ENCODE measurements at regions not wholly inside any gene's neighbourhood (a gene's known extent, or its start where the extent isn't known, plus 50 kb on each side); places are given as distances from the start of the nearest gene placed in this dataset.

DNA sequence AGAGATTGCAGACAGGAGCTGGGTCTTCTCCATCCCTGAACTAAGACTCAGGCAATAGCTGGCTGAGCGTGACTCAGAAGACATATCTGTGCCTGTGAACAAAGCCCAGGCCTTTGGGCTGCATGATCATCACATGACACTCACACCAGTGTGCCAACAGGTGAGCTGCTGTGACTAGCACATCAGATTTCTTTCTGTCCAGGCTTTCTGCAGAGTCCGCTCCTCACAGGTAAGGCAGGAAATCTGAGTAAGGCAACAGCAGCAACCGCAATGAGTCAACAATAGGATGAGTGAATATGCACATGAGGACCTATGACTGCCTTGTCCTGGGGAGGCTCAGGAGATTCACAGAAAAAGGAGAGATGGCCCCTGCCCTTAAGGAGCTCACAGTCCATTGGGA is 293.6 kb downstream of the ACTL7B start:
- DNase-seq (ENCODE audit: low read depth in 1 of 2, low spot score in 1 of 2) = no peak

DNA sequence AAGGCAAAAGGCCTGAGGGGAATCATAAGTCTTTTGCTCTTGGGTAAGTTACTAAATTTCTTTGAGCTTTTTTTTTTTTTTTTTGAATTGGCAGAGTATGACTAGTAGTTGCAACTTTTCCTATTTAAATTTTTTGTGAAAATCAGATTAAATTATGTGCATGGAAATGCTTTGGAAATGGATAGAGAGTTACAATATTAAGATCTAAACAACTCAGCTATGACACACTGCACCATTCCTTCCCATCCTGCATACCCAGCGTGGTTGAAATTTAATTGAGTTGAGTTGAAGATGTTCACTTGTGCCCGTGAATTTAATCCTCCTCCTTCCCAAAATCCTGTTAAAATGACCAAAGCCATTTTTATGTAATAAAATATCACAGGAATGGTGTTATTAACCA is 296.4 kb downstream of the ACTL7B start:
- no peak for DNase-seq (ENCODE audit: low read depth in 1 of 2, low spot score in 1 of 2)

- DNase-seq (ENCODE audit: low read depth in 1 of 2, low spot score in 1 of 2) = no peak
These were observed 301.0 kb downstream of the ACTL7B start for GRCh38 chr9:108554831-108555230.

GRCh38 chr9:108553111-108553635 is 302.6 kb downstream of the ACTL7B start:
- DNase-seq (ENCODE audit: low read depth in 1 of 2, low spot score in 1 of 2) = no peak

DNA sequence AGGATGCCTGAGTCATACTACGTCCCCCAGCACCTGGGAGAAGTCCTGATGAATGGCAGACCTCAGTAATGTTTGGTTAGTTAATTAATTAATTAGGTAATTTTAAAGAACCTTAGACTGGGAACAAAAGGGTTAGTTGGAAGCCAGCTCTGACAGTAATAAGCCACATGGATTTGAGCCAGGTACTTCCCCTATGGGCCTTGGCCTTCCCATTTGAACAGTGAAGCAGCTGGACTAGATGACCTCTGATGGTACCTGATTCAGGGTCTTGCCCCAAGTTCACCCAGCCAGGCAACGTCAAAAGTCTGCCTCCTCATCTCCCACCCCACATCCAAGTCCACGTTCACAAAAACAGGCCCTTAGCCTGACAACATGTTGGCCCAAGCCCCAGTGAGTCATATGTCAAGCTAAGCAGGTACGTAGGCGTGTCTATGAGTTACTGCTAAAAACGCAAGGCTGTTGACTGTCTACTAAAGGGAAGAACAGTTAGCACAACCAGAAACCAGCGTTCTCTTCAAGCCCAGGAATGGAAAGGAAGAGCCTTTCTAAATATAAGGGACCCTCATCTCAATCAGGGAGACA is 303.2 kb downstream of the ACTL7B start:
- DNase-seq (ENCODE audit: low read depth in 1 of 2, low spot score in 1 of 2) = no peak

GRCh38 chr9:108551030-108551841 is 304.6 kb downstream of the ACTL7B start:
- no peak for DNase-seq (ENCODE audit: low read depth in 1 of 2, low spot score in 1 of 2)

DNA sequence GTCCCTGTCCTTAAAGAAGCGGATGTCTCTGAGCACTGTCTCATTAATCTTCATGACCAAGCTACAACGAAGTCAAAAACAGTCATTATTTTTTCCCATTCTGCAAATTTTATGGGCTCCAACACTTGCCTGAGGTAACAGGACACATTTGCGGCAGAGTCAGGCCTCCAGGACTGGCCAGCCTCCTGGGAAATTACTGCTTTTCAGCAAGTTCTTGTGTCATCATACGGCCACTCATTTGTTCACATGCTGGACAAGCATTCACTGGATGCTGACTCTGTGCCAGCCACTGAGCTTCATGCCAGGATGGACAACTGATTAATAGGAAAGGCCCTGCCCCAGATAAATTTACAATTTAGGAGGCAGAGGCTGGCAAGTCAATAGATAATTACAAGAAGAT is 305.7 kb downstream of the ACTL7B start:
- no peak for DNase-seq (ENCODE audit: low read depth in 1 of 2, low spot score in 1 of 2)

- no peak for DNase-seq (ENCODE audit: low read depth in 1 of 2, low spot score in 1 of 2)
These were observed 306.6 kb downstream of the ACTL7B start for GRCh38 chr9:108549184-108549583.

- no peak for DNase-seq (ENCODE audit: low read depth in 1 of 2, low spot score in 1 of 2)
These were observed 308.2 kb downstream of the ACTL7B start for GRCh38 chr9:108547411-108548135.

DNA sequence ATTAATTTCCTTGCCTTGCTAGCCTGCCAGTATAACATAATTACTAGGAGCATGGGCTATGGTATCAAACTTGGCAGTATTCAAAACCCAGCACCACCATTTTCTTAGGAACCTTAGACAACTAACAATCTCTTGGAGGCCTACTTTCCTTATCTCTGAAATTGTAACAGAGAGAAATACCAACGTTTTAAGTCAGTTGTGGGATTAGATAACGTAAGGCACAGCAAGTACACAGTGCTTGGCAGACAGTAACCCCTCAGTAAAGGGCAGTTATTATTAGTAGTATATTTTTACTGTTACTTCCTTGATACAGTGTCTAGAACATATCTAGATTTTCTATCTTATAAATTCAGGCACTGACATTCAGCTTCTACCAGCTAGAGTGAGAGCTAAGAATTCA is 309.6 kb downstream of the ACTL7B start:
- no peak for DNase-seq (ENCODE audit: low read depth in 1 of 2, low spot score in 1 of 2)

DNA sequence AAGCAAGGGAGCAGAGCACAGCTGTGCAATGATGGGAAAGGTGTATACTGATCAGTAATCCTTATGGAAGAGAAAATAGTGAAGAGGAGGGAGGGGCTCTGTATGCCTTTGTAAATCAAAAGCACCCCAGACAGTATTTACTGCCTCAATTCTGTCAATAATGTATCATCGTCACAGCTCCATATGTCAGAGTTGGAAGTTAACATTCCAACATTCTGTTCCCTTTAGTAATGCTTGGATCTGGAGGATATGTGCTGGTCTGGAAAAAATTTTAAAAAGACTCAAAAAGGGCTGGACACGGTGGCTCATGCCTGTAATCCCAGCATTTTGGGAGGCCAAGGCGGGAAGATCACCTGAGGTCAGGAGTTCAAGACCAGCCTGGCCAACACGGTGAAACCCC is 310.4 kb downstream of the ACTL7B start:
- DNase-seq (ENCODE audit: low read depth in 1 of 2, low spot score in 1 of 2) = no peak

GRCh38 chr9:108544866-108545265 is 310.9 kb downstream of the ACTL7B start:
- DNase-seq (ENCODE audit: low read depth in 1 of 2, low spot score in 1 of 2) = no peak

DNA sequence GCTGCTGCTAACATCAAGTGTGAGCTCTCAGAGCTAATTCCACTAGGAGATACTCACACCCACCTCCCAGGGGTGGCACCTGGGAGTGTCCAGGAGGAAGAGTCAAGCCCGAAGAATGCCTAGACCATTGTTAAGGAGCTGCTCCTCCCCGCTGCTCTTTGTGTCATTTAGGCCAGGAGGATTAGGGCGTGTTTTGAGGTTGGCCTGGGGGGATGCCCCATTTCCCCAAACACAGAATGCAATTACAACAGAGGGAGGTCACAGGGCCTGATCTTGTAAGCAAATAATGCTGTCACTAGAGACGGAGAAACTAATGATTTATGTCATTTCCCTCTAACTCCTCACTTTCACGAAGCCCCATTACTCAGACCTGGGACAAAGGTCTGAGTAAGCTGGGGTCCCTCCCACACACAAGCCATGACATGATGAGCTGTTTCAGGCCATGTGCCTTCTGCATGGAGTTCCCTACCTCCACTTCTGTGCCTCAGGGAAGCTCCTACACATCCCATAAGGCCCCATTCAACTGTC is 312.5 kb downstream of the ACTL7B start:
- no peak for DNase-seq (ENCODE audit: low read depth in 1 of 2, low spot score in 1 of 2)

DNA sequence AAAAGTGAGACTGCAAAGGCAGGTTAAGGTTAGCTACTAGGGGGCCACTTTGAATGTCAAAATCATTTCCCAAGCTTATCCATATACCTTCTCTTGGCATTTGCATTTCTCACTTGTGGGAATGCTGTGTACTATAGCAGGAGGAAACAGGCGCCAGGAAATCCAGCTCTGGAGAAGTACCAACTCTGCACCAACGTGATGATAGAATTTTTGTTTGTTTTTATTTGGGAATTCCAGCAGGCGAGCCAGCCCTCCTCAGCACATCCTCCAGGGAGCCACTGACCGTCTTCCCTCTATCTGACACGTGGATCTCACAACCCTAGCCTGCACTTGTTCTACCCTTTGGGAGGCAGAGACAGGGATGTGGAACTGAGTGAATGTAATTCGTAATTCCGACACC is 318.0 kb downstream of the ACTL7B start:
- DNase-seq (ENCODE audit: low read depth in 1 of 2, low spot score in 1 of 2) = no peak

- DNase-seq (ENCODE audit: low read depth in 1 of 2, low spot score in 1 of 2) = no peak
These were observed 318.8 kb downstream of the ACTL7B start for GRCh38 chr9:108536836-108537601.

DNA sequence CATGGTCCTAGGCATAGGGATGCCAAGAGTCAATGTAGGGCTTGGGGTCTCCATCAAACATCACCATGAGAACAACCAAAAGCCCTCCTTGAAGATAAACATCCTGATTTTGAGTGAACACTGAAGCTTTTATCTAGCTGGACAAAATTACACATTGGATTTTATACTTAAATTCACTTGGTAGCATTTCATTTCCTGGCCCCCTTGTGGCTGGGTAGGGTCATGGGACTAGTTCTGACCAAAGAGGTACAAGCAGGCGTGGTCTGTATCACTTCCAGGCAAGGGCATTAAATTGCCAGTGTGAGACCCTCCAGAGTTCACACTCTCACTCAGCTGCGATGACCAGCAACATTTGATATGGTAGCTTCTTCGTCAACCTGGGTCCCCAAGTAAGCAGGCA is 320.3 kb downstream of the ACTL7B start:
- no peak for DNase-seq (ENCODE audit: low read depth in 1 of 2, low spot score in 1 of 2)

- DNase-seq (ENCODE audit: low read depth in 1 of 2, low spot score in 1 of 2) = no peak
These were observed 321.0 kb downstream of the ACTL7B start for GRCh38 chr9:108534741-108535140.

DNA sequence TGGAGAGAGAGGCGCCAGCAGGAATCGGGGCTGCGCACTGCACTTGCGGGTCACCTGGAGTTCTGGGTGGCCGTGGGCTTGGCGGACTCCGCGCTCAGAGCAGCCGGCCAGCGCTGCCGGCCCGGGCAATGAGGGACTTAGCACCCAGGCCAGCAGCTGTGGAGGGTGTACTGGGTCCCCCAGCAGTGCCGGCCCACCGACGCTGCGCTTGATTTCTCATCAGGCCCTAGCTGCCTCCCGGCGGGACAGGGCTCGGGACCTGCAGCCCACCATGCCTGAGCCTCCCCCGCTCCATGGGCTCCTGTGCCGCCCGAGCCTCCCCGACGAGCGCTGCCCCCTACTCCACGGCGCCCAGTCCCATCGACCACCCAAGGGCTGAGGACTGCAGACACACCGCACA is 325.6 kb downstream of the ACTL7B start:
- no peak for DNase-seq (ENCODE audit: low read depth in 1 of 2, low spot score in 1 of 2)

DNA sequence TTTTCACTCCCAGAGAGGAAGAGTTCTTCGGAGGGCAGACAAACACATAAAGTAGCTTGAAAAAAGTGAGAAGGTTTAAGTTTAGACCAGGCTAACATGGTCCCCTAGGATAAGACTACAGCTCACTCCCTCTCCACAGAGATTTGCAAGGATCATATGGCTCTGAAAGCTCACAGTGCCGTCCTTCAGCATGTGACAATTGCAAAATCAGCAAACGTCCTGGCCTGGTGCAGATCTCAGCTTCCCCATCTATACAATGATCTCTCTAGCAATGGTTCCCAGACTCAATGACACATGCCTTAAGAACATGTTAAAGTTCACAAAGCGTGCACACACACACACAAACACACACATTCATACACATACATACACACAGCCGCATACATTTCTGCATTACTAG is 327.6 kb downstream of the ACTL7B start:
- no peak for DNase-seq (ENCODE audit: low read depth in 1 of 2, low spot score in 1 of 2)

DNA sequence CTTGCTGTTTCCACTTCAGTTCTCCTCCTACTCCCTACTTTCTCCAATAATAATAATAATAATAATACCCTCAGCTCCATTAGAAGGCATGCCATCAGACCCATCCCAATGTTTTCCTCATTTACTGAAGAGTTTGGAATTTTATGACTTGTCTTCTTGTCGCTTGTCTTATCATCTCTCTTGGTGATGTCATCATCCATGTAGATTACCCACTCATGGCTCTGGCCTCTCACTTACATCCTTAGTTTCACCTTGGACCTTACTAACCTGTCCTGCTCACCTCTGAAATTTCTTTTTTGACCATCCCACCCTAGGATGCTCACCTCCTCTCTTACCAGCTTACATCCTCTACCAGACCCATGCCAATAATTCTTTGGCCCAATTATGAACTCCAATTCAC is 329.3 kb downstream of the ACTL7B start:
- no peak for DNase-seq (ENCODE audit: low read depth in 1 of 2, low spot score in 1 of 2)

DNA sequence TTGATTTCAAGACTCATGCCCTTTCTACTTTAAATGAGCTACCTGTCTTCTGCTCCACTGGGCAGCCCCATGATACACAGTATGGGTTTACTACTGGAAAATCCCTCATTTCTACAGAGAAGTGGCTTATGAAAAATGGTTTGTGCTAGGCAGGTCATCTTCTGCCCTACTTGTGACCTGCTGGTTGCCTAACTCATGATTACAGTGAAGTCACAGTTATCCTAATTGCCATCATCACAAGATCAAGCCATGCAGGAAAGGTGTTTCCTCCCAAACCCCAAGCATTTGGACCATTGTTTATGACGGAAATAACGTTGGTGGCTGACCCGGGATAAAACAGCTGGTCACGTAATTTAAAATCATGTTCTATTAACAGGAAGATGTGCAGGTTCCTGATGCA is 330.6 kb downstream of the ACTL7B start:
- DNase-seq (ENCODE audit: low read depth in 1 of 2, low spot score in 1 of 2) = no peak

Measured in activated CD4-positive, alpha-beta T cell treated with anti-CD3 and anti-CD28 coated beads, Interleukin-2, amount 50 U/mL, for 24 hours (primary cell).